ENCODE measurements at regions not wholly inside any gene's neighbourhood (a gene's known extent, or its start where the extent isn't known, plus 50 kb on each side); places are given as distances from the start of the nearest gene placed in this dataset.

DNA sequence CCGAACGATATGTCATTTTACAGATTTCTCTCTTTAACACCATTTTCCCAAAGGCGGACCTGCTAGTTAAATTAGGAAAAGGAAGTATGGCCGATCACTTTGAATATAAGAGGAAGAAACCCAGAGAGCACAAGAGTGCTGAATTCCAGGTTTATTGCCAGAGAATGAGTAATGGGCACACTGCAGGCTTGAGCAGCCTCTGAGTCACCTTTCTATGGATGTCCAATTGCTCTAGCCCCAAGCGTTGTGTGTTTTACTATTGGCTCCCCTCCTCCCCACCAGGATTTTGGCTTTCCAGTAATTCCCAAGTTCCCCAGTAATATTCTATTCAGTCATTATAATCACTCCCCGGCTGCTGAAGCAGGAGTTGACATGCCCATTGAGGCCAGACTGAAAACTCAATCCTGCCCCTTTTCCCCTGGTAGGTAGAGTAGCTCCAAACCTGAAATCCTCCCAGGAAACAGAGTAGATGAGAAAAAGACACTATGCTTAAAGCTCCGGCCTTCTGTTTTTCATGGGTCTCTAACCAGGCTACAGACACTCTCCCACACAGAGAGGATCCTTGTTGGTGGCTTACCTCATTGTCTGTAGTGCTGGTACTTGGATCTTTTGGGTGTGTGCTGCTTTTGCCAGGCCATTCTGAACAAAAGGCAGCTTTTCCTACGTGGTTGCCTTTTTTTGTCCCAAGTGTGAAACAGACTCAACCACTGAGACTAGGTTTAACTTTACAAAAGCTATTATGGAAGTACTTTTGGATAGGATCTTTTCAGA is 704.3 kb upstream of the FLRT2 start:
- in situ Hi-C loops (cut with MboI; ENCODE audit: low pct_ligation_motif_present in 1 of 4, low pct_unique_long_range_greater_than_20kb in 1 of 4, low sequenced_read_pairs in 3 of 4) (no loop called here), intact Hi-C loops (cut with DNase I; ENCODE audit: low total_unique reads) (no loop called here)
- Histone ChIP-seq H3K27ac (no peak overlapping the region), H3K4me1 (no peaks in the 10 kb centered on the region), H3K4me3 (no peak overlapping the region), H3K9me3 (no peaks in the 10 kb centered on the region), H3K27me3 (no peaks in the 10 kb centered on the region), H3K36me3 (no peaks in the 10 kb centered on the region)
- no peak for DNase-seq
- WGBS, 2 donors (ENCODE audit: low coverage in 1 of 2) = 77 to 80% methylated on average over 6 to 8 of the region's 8 CpGs
- TF ChIP-seq EP300 (IDR thresholded peaks at IDR 0.05; ENCODE audit: low read depth) (no peak), POLR2A (IDR thresholded peaks at IDR 0.05) (no peak), CTCF (IDR thresholded peaks at IDR 0.05) (no peak), POLR2AphosphoS5 (IDR thresholded peaks at IDR 0.05) (no peak)

- intact Hi-C loops (cut with DNase I; ENCODE audit: low total_unique reads) (no loop called here), in situ Hi-C loops (cut with MboI; ENCODE audit: low pct_ligation_motif_present in 1 of 4, low pct_unique_long_range_greater_than_20kb in 1 of 4, low sequenced_read_pairs in 3 of 4) (no loop called here)
- Histone ChIP-seq H3K4me1 (no peaks in the 10 kb centered on the region), H3K27me3 (no peaks in the 10 kb centered on the region), H3K27ac (no peak overlapping the region), H3K4me3 (no peak overlapping the region), H3K36me3 (no peaks in the 10 kb centered on the region), H3K9me3 (no peaks in the 10 kb centered on the region)
- WGBS, 2 donors (ENCODE audit: low coverage in 1 of 2) = 34 to 57% methylated on average over 2 of the region's 2 CpGs
- no peak for TF ChIP-seq POLR2A (IDR thresholded peaks at IDR 0.05)
- no peak for TF ChIP-seq POLR2AphosphoS5 (IDR thresholded peaks at IDR 0.05)
- no peak for TF ChIP-seq CTCF (IDR thresholded peaks at IDR 0.05)
- no peak for TF ChIP-seq EP300 (IDR thresholded peaks at IDR 0.05; ENCODE audit: low read depth)
- DNase-seq = no peak
Measured at GRCh38 chr14:84826294-84826693, 703.6 kb upstream of the FLRT2 start.

DNA sequence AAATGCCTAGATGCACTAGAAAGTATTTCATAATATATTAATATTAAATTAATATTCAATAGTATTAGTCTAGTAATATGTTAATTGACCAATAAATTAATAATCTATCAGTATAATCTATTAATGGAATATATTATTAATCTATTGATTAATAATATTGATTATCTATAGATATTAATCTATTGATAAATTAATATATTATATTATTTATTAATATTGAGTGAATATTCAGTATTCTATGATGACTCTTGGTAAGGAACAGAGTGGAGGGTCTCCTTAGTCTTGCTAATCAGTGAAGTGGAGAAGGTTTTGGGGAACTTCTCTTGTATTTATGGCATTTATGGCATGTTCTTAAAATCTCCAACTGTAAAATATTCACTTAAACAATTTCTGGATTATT is 679.3 kb upstream of the FLRT2 start:
- in situ Hi-C loops (cut with MboI; ENCODE audit: low pct_ligation_motif_present in 1 of 4, low pct_unique_long_range_greater_than_20kb in 1 of 4, low sequenced_read_pairs in 3 of 4) = no loop called here
- H3K27ac ChIP-seq = no peak overlapping the region
- no peak for DNase-seq
- H3K4me1 ChIP-seq = no peaks in the 10 kb centered on the region
- TF ChIP-seq CTCF (IDR thresholded peaks at IDR 0.05) (no peak), POLR2AphosphoS5 (IDR thresholded peaks at IDR 0.05) (no peak), EP300 (IDR thresholded peaks at IDR 0.05; ENCODE audit: low read depth) (no peak), POLR2A (IDR thresholded peaks at IDR 0.05) (no peak)
- H3K9me3 ChIP-seq = no peaks in the 10 kb centered on the region
- H3K27me3 ChIP-seq = no peaks in the 10 kb centered on the region
- intact Hi-C loops (cut with DNase I; ENCODE audit: low total_unique reads) = no loop called here
- H3K36me3 ChIP-seq = no peaks in the 10 kb centered on the region
- H3K4me3 ChIP-seq = no peak overlapping the region

DNA sequence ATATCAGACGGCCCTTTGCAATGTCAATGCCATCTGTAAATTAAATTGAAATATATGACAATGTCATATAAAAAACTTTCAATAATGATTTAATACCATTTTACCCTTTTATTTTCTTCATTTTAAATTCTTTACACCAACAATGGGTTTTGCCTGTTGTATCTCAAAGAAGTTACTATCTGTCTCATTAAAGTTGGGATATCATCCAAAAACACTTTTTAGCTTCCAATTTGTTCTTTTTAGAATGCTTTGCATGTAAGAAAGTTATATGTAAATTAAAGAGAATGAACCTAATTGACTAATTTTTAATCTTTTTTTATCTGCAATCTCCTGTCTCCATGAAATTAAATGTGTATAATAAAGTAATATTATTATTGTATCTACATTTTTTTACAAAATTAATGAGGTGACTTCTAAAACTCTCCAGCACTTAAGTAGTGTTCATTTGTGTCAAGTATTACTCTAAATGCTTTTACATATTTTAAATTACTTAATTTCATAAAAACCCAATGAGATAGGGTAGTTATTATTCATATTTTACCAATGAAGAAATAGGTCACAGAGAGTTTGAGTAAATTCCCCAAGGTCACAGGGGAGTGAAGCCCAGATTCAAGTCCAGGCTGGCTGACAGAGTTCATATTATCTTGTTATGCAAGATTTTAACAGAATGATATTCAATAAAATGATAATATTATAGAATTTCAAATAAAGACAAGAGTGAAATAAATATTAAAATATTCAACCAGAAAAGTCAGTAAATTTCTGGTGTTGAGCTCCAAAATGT is 673.0 kb upstream of the FLRT2 start:
- no peak for DNase-seq
- Histone ChIP-seq H3K4me1 (no peaks in the 10 kb centered on the region), H3K27ac (no peak overlapping the region), H3K27me3 (no peaks in the 10 kb centered on the region), H3K9me3 (peaks cover 0 to under 1% of the 10 kb centered on the region in 2 donors), H3K4me3 (no peak overlapping the region), H3K36me3 (no peaks in the 10 kb centered on the region)
- WGBS, 2 donors (ENCODE audit: low coverage in 1 of 2) = 83 to 92% methylated on average over 1 of the region's 1 CpG
- in situ Hi-C loops (cut with MboI; ENCODE audit: low pct_ligation_motif_present in 1 of 4, low pct_unique_long_range_greater_than_20kb in 1 of 4, low sequenced_read_pairs in 3 of 4) (no loop called here), intact Hi-C loops (cut with DNase I; ENCODE audit: low total_unique reads) (no loop called here)
- TF ChIP-seq CTCF (IDR thresholded peaks at IDR 0.05) = no peak
- no peak for TF ChIP-seq POLR2A (IDR thresholded peaks at IDR 0.05)
- no peak for TF ChIP-seq EP300 (IDR thresholded peaks at IDR 0.05; ENCODE audit: low read depth)
- no peak for TF ChIP-seq POLR2AphosphoS5 (IDR thresholded peaks at IDR 0.05)

All from transverse colon (tissue), 4 donors.